ENCODE measurements at regions not wholly inside any gene's neighbourhood (a gene's known extent, or its start where the extent isn't known, plus 50 kb on each side); places are given as distances from the start of the nearest gene placed in this dataset.

- Histone ChIP-seq H3K36me3 (replicated peaks) (no peaks in the 10 kb centered on the region), H3K27ac (no peak overlapping the region), H3K27me3 (replicated peaks) (no peaks in the 10 kb centered on the region), H3K4me3 (ENCODE audit: low read depth, low read length) (no peak overlapping the region)
- DNase-seq, result no peak
- in situ Hi-C loops (cut with HindIII; ENCODE audit: low pct_ligation_motif_present, low sequenced_read_pairs), result no loop called here
- TF ChIP-seq, protein P1, sequence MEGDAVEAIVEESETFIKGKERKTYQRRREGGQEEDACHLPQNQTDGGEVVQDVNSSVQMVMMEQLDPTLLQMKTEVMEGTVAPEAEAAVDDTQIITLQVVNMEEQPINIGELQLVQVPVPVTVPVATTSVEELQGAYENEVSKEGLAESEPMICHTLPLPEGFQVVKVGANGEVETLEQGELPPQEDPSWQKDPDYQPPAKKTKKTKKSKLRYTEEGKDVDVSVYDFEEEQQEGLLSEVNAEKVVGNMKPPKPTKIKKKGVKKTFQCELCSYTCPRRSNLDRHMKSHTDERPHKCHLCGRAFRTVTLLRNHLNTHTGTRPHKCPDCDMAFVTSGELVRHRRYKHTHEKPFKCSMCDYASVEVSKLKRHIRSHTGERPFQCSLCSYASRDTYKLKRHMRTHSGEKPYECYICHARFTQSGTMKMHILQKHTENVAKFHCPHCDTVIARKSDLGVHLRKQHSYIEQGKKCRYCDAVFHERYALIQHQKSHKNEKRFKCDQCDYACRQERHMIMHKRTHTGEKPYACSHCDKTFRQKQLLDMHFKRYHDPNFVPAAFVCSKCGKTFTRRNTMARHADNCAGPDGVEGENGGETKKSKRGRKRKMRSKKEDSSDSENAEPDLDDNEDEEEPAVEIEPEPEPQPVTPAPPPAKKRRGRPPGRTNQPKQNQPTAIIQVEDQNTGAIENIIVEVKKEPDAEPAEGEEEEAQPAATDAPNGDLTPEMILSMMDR (IDR thresholded peaks at IDR 0.05; ENCODE audit: low read depth, low read length, missing control alignments), result no peak
Measured at GRCh38 chr3:144553301-144553700, 581.7 kb downstream of the DIPK2A start.

GRCh38 chr3:144554889-144555288, 583.3 kb downstream of the DIPK2A start:
- no peak for DNase-seq
- Histone ChIP-seq H3K4me3 (ENCODE audit: low read depth, low read length) (no peak overlapping the region), H3K36me3 (replicated peaks) (no peaks in the 10 kb centered on the region), H3K27me3 (replicated peaks) (no peaks in the 10 kb centered on the region), H3K27ac (no peak overlapping the region)
- TF ChIP-seq, protein P1 (IDR thresholded peaks at IDR 0.05; ENCODE audit: low read depth, low read length, missing control alignments), result no peak
- in situ Hi-C loops (cut with HindIII; ENCODE audit: low pct_ligation_motif_present, low sequenced_read_pairs), result no loop called here

DNA sequence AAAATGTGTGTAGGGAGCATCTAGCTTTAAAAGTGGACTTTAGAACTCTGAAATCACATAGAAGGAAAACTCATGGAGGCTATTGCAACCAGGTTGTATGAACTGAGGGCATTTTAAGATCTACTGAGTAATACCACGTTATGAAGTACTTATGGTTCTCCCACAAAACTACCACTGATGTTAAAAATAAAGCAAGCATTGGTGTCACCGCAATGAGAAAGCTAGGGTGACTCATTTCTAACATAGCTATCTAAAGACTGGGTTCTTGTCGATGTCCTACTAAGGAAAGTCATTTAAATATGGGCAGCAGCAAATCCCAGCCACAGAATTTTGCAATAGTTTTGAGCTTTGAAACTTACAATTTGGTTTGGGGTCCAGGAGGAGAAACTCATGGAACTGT, 584.8 kb downstream of the DIPK2A start:
- H3K27me3 ChIP-seq (replicated peaks), result no peaks in the 10 kb centered on the region
- in situ Hi-C loops (cut with HindIII; ENCODE audit: low pct_ligation_motif_present, low sequenced_read_pairs), result no loop called here
- H3K4me3 ChIP-seq (ENCODE audit: low read depth, low read length), result no peak overlapping the region
- H3K27ac ChIP-seq, result no peak overlapping the region
- DNase-seq, result peak; percentile 69
- H3K36me3 ChIP-seq (replicated peaks), result no peaks in the 10 kb centered on the region
- TF ChIP-seq, protein P1 (IDR thresholded peaks at IDR 0.05; ENCODE audit: low read depth, low read length, missing control alignments), result no peak

- Histone ChIP-seq H3K36me3 (replicated peaks) (no peaks in the 10 kb centered on the region), H3K4me3 (ENCODE audit: low read depth, low read length) (no peak overlapping the region), H3K27ac (no peak overlapping the region), H3K27me3 (replicated peaks) (no peaks in the 10 kb centered on the region)
- TF ChIP-seq, protein P1 (IDR thresholded peaks at IDR 0.05; ENCODE audit: low read depth, low read length, missing control alignments), result no peak
- in situ Hi-C loops (cut with HindIII; ENCODE audit: low pct_ligation_motif_present, low sequenced_read_pairs), result no loop called here
- DNase-seq, result no peak
Measured at GRCh38 chr3:144557515-144557914, 585.9 kb downstream of the DIPK2A start.

- no peak for DNase-seq
- H3K36me3 ChIP-seq (replicated peaks), result no peaks in the 10 kb centered on the region
- H3K4me3 ChIP-seq (ENCODE audit: low read depth, low read length), result no peak overlapping the region
- in situ Hi-C loops (cut with HindIII; ENCODE audit: low pct_ligation_motif_present, low sequenced_read_pairs), result no loop called here
- H3K27me3 ChIP-seq (replicated peaks), result no peaks in the 10 kb centered on the region
- H3K27ac ChIP-seq, result no peak overlapping the region
- TF ChIP-seq, protein P1 (IDR thresholded peaks at IDR 0.05; ENCODE audit: low read depth, low read length, missing control alignments), result no peak
Measured at GRCh38 chr3:144564011-144564410, 592.4 kb downstream of the DIPK2A start.

- Histone ChIP-seq H3K36me3 (replicated peaks) (no peaks in the 10 kb centered on the region), H3K4me3 (ENCODE audit: low read depth, low read length) (no peak overlapping the region), H3K27me3 (replicated peaks) (no peaks in the 10 kb centered on the region), H3K27ac (no peak overlapping the region)
- in situ Hi-C loops (cut with HindIII; ENCODE audit: low pct_ligation_motif_present, low sequenced_read_pairs), result no loop called here
- no peak for DNase-seq
- TF ChIP-seq, protein P1 (IDR thresholded peaks at IDR 0.05; ENCODE audit: low read depth, low read length, missing control alignments), result no peak
Measured at GRCh38 chr3:144566320-144566719, 594.7 kb downstream of the DIPK2A start.
